ENCODE measurements at regions not wholly inside any gene's neighbourhood (a gene's known extent, or its start where the extent isn't known, plus 50 kb on each side); places are given as distances from the start of the nearest gene placed in this dataset.

GRCh38 chr13:104953588-104953987 lies 1581.9 kb downstream of the EFNB2 start:
- H3F3A ChIP-seq (ENCODE audit: control insufficient read depth, insufficient read depth) = no peaks in the 10 kb centered on the region
- H3K36me3 ChIP-seq (ENCODE audit: control insufficient read depth, low read length) = no peaks in the 10 kb centered on the region
- no peaks in the 10 kb centered on the region for H3K79me2 ChIP-seq (ENCODE audit: control insufficient read depth, low read length)
- H3K4me3 ChIP-seq (ENCODE audit: low read length) = no peak overlapping the region
- TF ChIP-seq EZH2phosphoT487 (IDR thresholded peaks at IDR 0.05; ENCODE audit: borderline replicate concordance, low read length) = no peak
- TF ChIP-seq CTCF (IDR thresholded peaks at IDR 0.05; ENCODE audit: low read depth, low read length, poor library complexity, severe bottlenecking) = no peak
- H3K4me1 ChIP-seq (ENCODE audit: control insufficient read depth, low read length) = no peaks in the 10 kb centered on the region
- H3K9me3 ChIP-seq (ENCODE audit: control insufficient read depth, insufficient read depth, low read length) = no peaks in the 10 kb centered on the region
- no peak overlapping the region for H3K4me2 ChIP-seq (ENCODE audit: low read length)
- H3K27me3 ChIP-seq (ENCODE audit: control insufficient read depth, low read length) = no peaks in the 10 kb centered on the region
- no peaks in the 10 kb centered on the region for H3K9me2 ChIP-seq (replicated peaks; ENCODE audit: control insufficient read depth, low read length)
- no peaks in the 10 kb centered on the region for H4K20me1 ChIP-seq (ENCODE audit: control insufficient read depth, insufficient read depth, low read depth, low read length)
- no peak overlapping the region for H3K27ac ChIP-seq (ENCODE audit: low read depth, low read length)

GRCh38 chr13:104949840-104950740 lies 1585.4 kb downstream of the EFNB2 start:
- TF ChIP-seq CTCF (IDR thresholded peaks at IDR 0.05; ENCODE audit: low read depth, low read length, poor library complexity, severe bottlenecking) (no peak), EZH2phosphoT487 (IDR thresholded peaks at IDR 0.05; ENCODE audit: borderline replicate concordance, low read length) (no peak)
- no peaks in the 10 kb centered on the region for H3K27me3 ChIP-seq (ENCODE audit: control insufficient read depth, low read length)
- H3F3A ChIP-seq (ENCODE audit: control insufficient read depth, insufficient read depth) = no peaks in the 10 kb centered on the region
- no peaks in the 10 kb centered on the region for H3K79me2 ChIP-seq (ENCODE audit: control insufficient read depth, low read length)
- no peaks in the 10 kb centered on the region for H3K9me3 ChIP-seq (ENCODE audit: control insufficient read depth, insufficient read depth, low read length)
- H3K4me2 ChIP-seq (ENCODE audit: low read length) = no peak overlapping the region
- H4K20me1 ChIP-seq (ENCODE audit: control insufficient read depth, insufficient read depth, low read depth, low read length) = no peaks in the 10 kb centered on the region
- no peak overlapping the region for H3K4me3 ChIP-seq (ENCODE audit: low read length)
- H3K4me1 ChIP-seq (ENCODE audit: control insufficient read depth, low read length) = no peaks in the 10 kb centered on the region
- no peaks in the 10 kb centered on the region for H3K9me2 ChIP-seq (replicated peaks; ENCODE audit: control insufficient read depth, low read length)
- H3K27ac ChIP-seq (ENCODE audit: low read depth, low read length) = no peak overlapping the region
- H3K36me3 ChIP-seq (ENCODE audit: control insufficient read depth, low read length) = no peaks in the 10 kb centered on the region

GRCh38 chr13:104944176-104944575 lies 1591.3 kb downstream of the EFNB2 start:
- Histone ChIP-seq H3K4me3 (ENCODE audit: low read length) (no peak overlapping the region), H4K20me1 (ENCODE audit: control insufficient read depth, insufficient read depth, low read depth, low read length) (no peaks in the 10 kb centered on the region), H3K4me1 (ENCODE audit: control insufficient read depth, low read length) (no peaks in the 10 kb centered on the region), H3K27ac (ENCODE audit: low read depth, low read length) (no peak overlapping the region), H3K27me3 (ENCODE audit: control insufficient read depth, low read length) (no peaks in the 10 kb centered on the region), H3K4me2 (ENCODE audit: low read length) (no peak overlapping the region), H3K9me3 (ENCODE audit: control insufficient read depth, insufficient read depth, low read length) (no peaks in the 10 kb centered on the region), H3K36me3 (ENCODE audit: control insufficient read depth, low read length) (no peaks in the 10 kb centered on the region), H3F3A (ENCODE audit: control insufficient read depth, insufficient read depth) (no peaks in the 10 kb centered on the region), H3K79me2 (ENCODE audit: control insufficient read depth, low read length) (no peaks in the 10 kb centered on the region), H3K9me2 (replicated peaks; ENCODE audit: control insufficient read depth, low read length) (no peaks in the 10 kb centered on the region)
- no peak for TF ChIP-seq CTCF (IDR thresholded peaks at IDR 0.05; ENCODE audit: low read depth, low read length, poor library complexity, severe bottlenecking)
